ENCODE measurements at regions not wholly inside any gene's neighbourhood (a gene's known extent, or its start where the extent isn't known, plus 50 kb on each side); places are given as distances from the start of the nearest gene placed in this dataset.

DNA sequence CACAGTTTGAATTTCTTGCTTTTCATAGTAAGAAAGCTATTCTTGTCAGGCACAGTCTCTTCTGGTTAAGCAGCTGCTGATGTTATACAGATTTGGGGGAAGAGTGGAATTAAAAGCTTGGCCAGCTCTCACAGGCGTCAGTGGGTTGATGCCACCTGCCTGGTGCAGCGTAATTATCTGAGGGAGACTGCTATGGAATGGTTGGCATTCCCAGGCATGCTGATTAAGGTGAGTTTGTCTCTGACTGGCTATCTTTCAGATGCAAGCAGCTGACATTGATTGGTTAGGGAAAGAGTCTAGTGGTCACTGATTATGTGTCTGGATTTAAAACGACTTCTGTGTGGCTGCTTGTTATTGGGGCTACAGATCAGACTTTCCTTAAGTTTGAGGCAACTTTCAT, 948.4 kb downstream of the UQCRFS1 start:
- TF ChIP-seq JUN (IDR thresholded peaks at IDR 0.05; ENCODE audit: borderline replicate concordance, insufficient read depth, insufficient read length, low read depth) (no peak), FOS (IDR thresholded peaks at IDR 0.05; ENCODE audit: borderline replicate concordance, insufficient read depth, low read length) (no peak), MYC (IDR thresholded peaks at IDR 0.05; ENCODE audit: low read depth, low read length) (no peak), POLR2A (IDR thresholded peaks at IDR 0.05; ENCODE audit: low read depth, low read length) (no peak), POLR2AphosphoS5 (IDR thresholded peaks at IDR 0.05; ENCODE audit: insufficient read depth, low read depth, low read length) (no peak), EZH2 (IDR thresholded peaks at IDR 0.05; ENCODE audit: borderline replicate concordance, low read depth, low read length, severe bottlenecking) (no peak)
- TF ChIP-seq, protein P1, sequence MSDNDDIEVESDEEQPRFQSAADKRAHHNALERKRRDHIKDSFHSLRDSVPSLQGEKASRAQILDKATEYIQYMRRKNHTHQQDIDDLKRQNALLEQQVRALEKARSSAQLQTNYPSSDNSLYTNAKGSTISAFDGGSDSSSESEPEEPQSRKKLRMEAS (IDR thresholded peaks at IDR 0.05; ENCODE audit: insufficient read depth, insufficient read length): no peak
- DNase-seq (ENCODE audit: low read depth, low spot score): no peak
- no peak for FAIRE-seq
- Histone ChIP-seq H3K9me1 (replicated peaks; ENCODE audit: control insufficient read depth, extremely low read depth, insufficient read depth, low read length) (no peaks in the 10 kb centered on the region), H3K4me1 (ENCODE audit: control insufficient read depth, extremely low read depth, insufficient read depth, low read length) (no peaks in the 10 kb centered on the region), H3K27me3 (ENCODE audit: control insufficient read depth in 2 of 2, insufficient read depth in 2 of 2, low read length in 2 of 2) (no peaks in the 10 kb centered on the region), H3K27ac (ENCODE audit: insufficient read depth, low read depth, low read length) (no peak overlapping the region), H3K9me3 (replicated peaks; ENCODE audit: control insufficient read depth, insufficient read depth, low read length) (no peaks in the 10 kb centered on the region), H3K36me3 (ENCODE audit: control insufficient read depth in 2 of 2, extremely low read depth in 1 of 2, insufficient read depth in 2 of 2, low read length in 2 of 2) (no peaks in the 10 kb centered on the region), H3K4me3 (replicated peaks in 1 of 3; ENCODE audit: insufficient read depth in 1 of 3, low read depth in 1 of 3, low read length in 3 of 3) (no peak overlapping the region), H2AFZ (ENCODE audit: low read depth, low read length) (no peak overlapping the region), H3K4me2 (ENCODE audit: insufficient read depth, low read length) (no peak overlapping the region), H4K20me1 (replicated peaks; ENCODE audit: control insufficient read depth, extremely low read depth, insufficient read depth, low read length) (no peaks in the 10 kb centered on the region), H3K79me2 (ENCODE audit: control insufficient read depth, insufficient read depth, low read length) (no peaks in the 10 kb centered on the region), H3K9ac (replicated peaks; ENCODE audit: extremely low read depth, insufficient read depth, low read length) (no peak overlapping the region)
- dilution Hi-C loops (cut with MboI; ENCODE audit: extremely low pct_ligation_motif_present, low sequenced_read_pairs): no loop called here
- no TSS peak for BruUV-seq (replicated peaks)
- CTCF ChIA-PET: no interaction called here
- intact Hi-C loops (cut with micrococcal nuclease): no loop called here
- POLR2A ChIA-PET: no interaction called here

DNA sequence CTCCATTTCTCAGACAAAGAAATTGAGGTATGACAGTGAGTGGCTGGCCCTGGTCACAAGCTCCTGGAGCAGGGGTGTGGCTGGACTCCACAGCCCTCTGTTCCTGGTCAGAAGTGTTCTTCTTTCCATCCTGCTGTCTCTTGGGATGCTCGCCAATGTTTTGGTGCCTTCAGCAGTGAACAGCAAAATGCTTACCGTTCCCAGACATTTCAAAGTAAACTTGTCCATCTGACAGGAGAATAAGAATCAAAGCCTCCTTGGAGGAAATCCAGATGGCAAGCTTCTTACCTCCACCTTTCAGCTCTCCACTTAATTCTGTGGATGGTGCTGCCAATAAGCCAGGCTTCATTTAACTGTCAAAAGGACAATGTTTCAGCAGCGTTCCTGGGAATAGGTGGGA, 954.1 kb downstream of the UQCRFS1 start:
- Histone ChIP-seq H3K27ac (ENCODE audit: insufficient read depth, low read depth, low read length) (no peak overlapping the region), H2AFZ (ENCODE audit: low read depth, low read length) (no peak overlapping the region), H3K4me1 (ENCODE audit: control insufficient read depth, extremely low read depth, insufficient read depth, low read length) (no peaks in the 10 kb centered on the region), H4K20me1 (replicated peaks; ENCODE audit: control insufficient read depth, extremely low read depth, insufficient read depth, low read length) (no peaks in the 10 kb centered on the region), H3K9ac (replicated peaks; ENCODE audit: extremely low read depth, insufficient read depth, low read length) (no peak overlapping the region), H3K36me3 (ENCODE audit: control insufficient read depth in 2 of 2, extremely low read depth in 1 of 2, insufficient read depth in 2 of 2, low read length in 2 of 2) (no peaks in the 10 kb centered on the region), H3K4me3 (replicated peaks in 1 of 3; ENCODE audit: insufficient read depth in 1 of 3, low read depth in 1 of 3, low read length in 3 of 3) (no peak overlapping the region), H3K4me2 (ENCODE audit: insufficient read depth, low read length) (no peak overlapping the region), H3K9me3 (replicated peaks; ENCODE audit: control insufficient read depth, insufficient read depth, low read length) (no peaks in the 10 kb centered on the region), H3K9me1 (replicated peaks; ENCODE audit: control insufficient read depth, extremely low read depth, insufficient read depth, low read length) (no peaks in the 10 kb centered on the region), H3K27me3 (ENCODE audit: control insufficient read depth in 2 of 2, insufficient read depth in 2 of 2, low read length in 2 of 2) (no peaks in the 10 kb centered on the region), H3K79me2 (ENCODE audit: control insufficient read depth, insufficient read depth, low read length) (no peaks in the 10 kb centered on the region)
- TF ChIP-seq, protein P2, sequence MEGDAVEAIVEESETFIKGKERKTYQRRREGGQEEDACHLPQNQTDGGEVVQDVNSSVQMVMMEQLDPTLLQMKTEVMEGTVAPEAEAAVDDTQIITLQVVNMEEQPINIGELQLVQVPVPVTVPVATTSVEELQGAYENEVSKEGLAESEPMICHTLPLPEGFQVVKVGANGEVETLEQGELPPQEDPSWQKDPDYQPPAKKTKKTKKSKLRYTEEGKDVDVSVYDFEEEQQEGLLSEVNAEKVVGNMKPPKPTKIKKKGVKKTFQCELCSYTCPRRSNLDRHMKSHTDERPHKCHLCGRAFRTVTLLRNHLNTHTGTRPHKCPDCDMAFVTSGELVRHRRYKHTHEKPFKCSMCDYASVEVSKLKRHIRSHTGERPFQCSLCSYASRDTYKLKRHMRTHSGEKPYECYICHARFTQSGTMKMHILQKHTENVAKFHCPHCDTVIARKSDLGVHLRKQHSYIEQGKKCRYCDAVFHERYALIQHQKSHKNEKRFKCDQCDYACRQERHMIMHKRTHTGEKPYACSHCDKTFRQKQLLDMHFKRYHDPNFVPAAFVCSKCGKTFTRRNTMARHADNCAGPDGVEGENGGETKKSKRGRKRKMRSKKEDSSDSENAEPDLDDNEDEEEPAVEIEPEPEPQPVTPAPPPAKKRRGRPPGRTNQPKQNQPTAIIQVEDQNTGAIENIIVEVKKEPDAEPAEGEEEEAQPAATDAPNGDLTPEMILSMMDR (IDR thresholded peaks at IDR 0.05; ENCODE audit: extremely low read depth in 1 of 2, insufficient read depth in 1 of 2, low read depth in 1 of 2, low read length in 2 of 2): no peak
- no peak for TF ChIP-seq POLR2AphosphoS5 (IDR thresholded peaks at IDR 0.05; ENCODE audit: insufficient read depth, low read depth, low read length)
- TF ChIP-seq, protein P1 (IDR thresholded peaks at IDR 0.05; ENCODE audit: insufficient read depth, insufficient read length): no peak
- TF ChIP-seq MYC (IDR thresholded peaks at IDR 0.05; ENCODE audit: low read depth, low read length): no peak
- no peak for TF ChIP-seq POLR2A (IDR thresholded peaks at IDR 0.05; ENCODE audit: low read depth, low read length)
- no peak for TF ChIP-seq JUN (IDR thresholded peaks at IDR 0.05; ENCODE audit: borderline replicate concordance, insufficient read depth, insufficient read length, low read depth)
- no peak for TF ChIP-seq EZH2 (IDR thresholded peaks at IDR 0.05; ENCODE audit: borderline replicate concordance, low read depth, low read length, severe bottlenecking)
- no peak for TF ChIP-seq FOS (IDR thresholded peaks at IDR 0.05; ENCODE audit: borderline replicate concordance, insufficient read depth, low read length)
- TF ChIP-seq GATA2 (IDR thresholded peaks at IDR 0.05; ENCODE audit: insufficient read depth, insufficient read length, low read depth, low read length): no peak
- CTCF ChIA-PET: no interaction called here
- no peak for DNase-seq (ENCODE audit: low read depth, low spot score)
- POLR2A ChIA-PET: no interaction called here
- intact Hi-C loops (cut with micrococcal nuclease) (no loop called here), dilution Hi-C loops (cut with MboI; ENCODE audit: extremely low pct_ligation_motif_present, low sequenced_read_pairs) (no loop called here)
- FAIRE-seq: no peak
- BruUV-seq (replicated peaks): no TSS peak

All from endothelial cell of umbilical vein (primary cell).